Thyroid gland (tissue), 4 donors: ENCODE measurements at regions not wholly inside any gene's neighbourhood (a gene's known extent, or its start where the extent isn't known, plus 50 kb on each side); places are given as distances from the start of the nearest gene placed in this dataset.

ENCODE experiments used
- POLR2A ChIP-seq, 2 donors: fragments of 450-650 bp; IDR thresholded peaks; one replicate each; pipeline ENCODE4 v1.6.1; 2017; ENCODE audit warnings: antibody characterized with exemption in 2 of 2, mild to moderate bottlenecking in 2 of 2, moderate library complexity in 1 of 2
- TF ChIP-seq, protein P1 (sequence below), 6 experiments: fragments of 200-600 bp in 3 of 6; fragments of 450-650 bp in 3 of 6; sonication (generic) in 3 of 6; IDR thresholded peaks; one replicate each; pipeline ENCODE4 v1.5.1; 2016 to 2019; ENCODE audit warnings: antibody characterized with exemption in 6 of 6, mild to moderate bottlenecking in 2 of 6, inconsistent platforms in 1 of 6, moderate library complexity in 1 of 6

DNA sequence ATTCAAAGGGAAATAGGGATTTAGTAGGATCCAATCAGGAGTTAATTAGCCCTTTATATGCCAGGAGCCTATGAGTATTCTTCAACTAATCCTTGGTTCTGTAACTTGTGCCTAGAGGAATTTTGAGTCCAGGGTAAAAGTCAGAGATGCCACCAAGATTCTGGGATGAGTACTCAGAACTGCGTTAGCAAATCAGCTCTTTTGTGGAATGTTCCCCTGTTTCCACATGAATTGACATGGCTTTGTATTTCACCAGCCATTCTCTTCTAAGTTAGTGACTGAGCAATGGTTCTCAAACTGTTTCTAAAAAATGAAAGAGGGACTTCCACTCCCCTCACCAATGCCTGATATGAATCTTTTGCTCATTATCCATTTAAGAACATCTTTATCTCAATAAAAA is 508.7 kb downstream of the SOX2 start:
- TF ChIP-seq, protein P1, sequence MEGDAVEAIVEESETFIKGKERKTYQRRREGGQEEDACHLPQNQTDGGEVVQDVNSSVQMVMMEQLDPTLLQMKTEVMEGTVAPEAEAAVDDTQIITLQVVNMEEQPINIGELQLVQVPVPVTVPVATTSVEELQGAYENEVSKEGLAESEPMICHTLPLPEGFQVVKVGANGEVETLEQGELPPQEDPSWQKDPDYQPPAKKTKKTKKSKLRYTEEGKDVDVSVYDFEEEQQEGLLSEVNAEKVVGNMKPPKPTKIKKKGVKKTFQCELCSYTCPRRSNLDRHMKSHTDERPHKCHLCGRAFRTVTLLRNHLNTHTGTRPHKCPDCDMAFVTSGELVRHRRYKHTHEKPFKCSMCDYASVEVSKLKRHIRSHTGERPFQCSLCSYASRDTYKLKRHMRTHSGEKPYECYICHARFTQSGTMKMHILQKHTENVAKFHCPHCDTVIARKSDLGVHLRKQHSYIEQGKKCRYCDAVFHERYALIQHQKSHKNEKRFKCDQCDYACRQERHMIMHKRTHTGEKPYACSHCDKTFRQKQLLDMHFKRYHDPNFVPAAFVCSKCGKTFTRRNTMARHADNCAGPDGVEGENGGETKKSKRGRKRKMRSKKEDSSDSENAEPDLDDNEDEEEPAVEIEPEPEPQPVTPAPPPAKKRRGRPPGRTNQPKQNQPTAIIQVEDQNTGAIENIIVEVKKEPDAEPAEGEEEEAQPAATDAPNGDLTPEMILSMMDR (IDR thresholded peaks at IDR 0.05): no peak
- no peak for TF ChIP-seq POLR2A (IDR thresholded peaks at IDR 0.05)
